ENCODE measurements at regions not wholly inside any gene's neighbourhood (a gene's known extent, or its start where the extent isn't known, plus 50 kb on each side); places are given as distances from the start of the nearest gene placed in this dataset.

GRCh38 chr5:124303366-124303765 is 443.1 kb downstream of the ZNF608 start:
- in situ Hi-C loops (cut with MboI; ENCODE audit: low pct_unique_long_range_greater_than_20kb, low sequenced_read_pairs, unreplicated experiment) = no loop called here
- no peak for DNase-seq (ENCODE audit: low spot score)
- no peak for TF ChIP-seq CTCF (IDR thresholded peaks at IDR 0.05; ENCODE audit: extremely low read depth, insufficient read depth, missing control alignments)

- in situ Hi-C loops (cut with MboI; ENCODE audit: low pct_unique_long_range_greater_than_20kb, low sequenced_read_pairs, unreplicated experiment) = no loop called here
- TF ChIP-seq CTCF (IDR thresholded peaks at IDR 0.05; ENCODE audit: extremely low read depth, insufficient read depth, missing control alignments) = no peak
- no peak for DNase-seq (ENCODE audit: low spot score)
These were observed 443.9 kb downstream of the ZNF608 start for GRCh38 chr5:124302533-124302932.

GRCh38 chr5:124301850-124302249 is 444.6 kb downstream of the ZNF608 start:
- DNase-seq (ENCODE audit: low spot score) = no peak
- in situ Hi-C loops (cut with MboI; ENCODE audit: low pct_unique_long_range_greater_than_20kb, low sequenced_read_pairs, unreplicated experiment) = no loop called here
- TF ChIP-seq CTCF (IDR thresholded peaks at IDR 0.05; ENCODE audit: extremely low read depth, insufficient read depth, missing control alignments) = no peak

GRCh38 chr5:124300815-124301621 is 445.4 kb downstream of the ZNF608 start:
- in situ Hi-C loops (cut with MboI; ENCODE audit: low pct_unique_long_range_greater_than_20kb, low sequenced_read_pairs, unreplicated experiment) = no loop called here
- no peak for DNase-seq (ENCODE audit: low spot score)
- no peak for TF ChIP-seq CTCF (IDR thresholded peaks at IDR 0.05; ENCODE audit: extremely low read depth, insufficient read depth, missing control alignments)

GRCh38 chr5:124297826-124298225 is 448.6 kb downstream of the ZNF608 start:
- no peak for TF ChIP-seq CTCF (IDR thresholded peaks at IDR 0.05; ENCODE audit: extremely low read depth, insufficient read depth, missing control alignments)
- DNase-seq (ENCODE audit: low spot score) = no peak
- in situ Hi-C loops (cut with MboI; ENCODE audit: low pct_unique_long_range_greater_than_20kb, low sequenced_read_pairs, unreplicated experiment) = no loop called here

GRCh38 chr5:124292322-124292855 is 454.1 kb downstream of the ZNF608 start:
- no peak for TF ChIP-seq CTCF (IDR thresholded peaks at IDR 0.05; ENCODE audit: extremely low read depth, insufficient read depth, missing control alignments)
- no peak for DNase-seq (ENCODE audit: low spot score)
- in situ Hi-C loops (cut with MboI; ENCODE audit: low pct_unique_long_range_greater_than_20kb, low sequenced_read_pairs, unreplicated experiment) = no loop called here
